Gastroesophageal sphincter (tissue), 4 donors: ENCODE measurements at regions not wholly inside any gene's neighbourhood (a gene's known extent, or its start where the extent isn't known, plus 50 kb on each side); places are given as distances from the start of the nearest gene placed in this dataset.
"Not testable (repeated sequence)": the region's sequence is repeated elsewhere in the genome, so short reads cannot be mapped to it uniquely, and the experiment has no call there.

Experiments
- ATAC-seq: fragments of 150-250 bp; one replicate; pipeline ENCODE4 v1.9.1; 2016; ENCODE audit warnings: mild to moderate bottlenecking, moderate library complexity
- H3K27ac ChIP-seq, 4 donors: fragments of 200-600 bp; sonication (generic) in 3 of 4; 1 replicate in 3 of 4; 2 replicates in 1 of 4; pipeline ENCODE4 v1.5.1; 2016 to 2019
- H3K27me3 ChIP-seq: fragments of 200-600 bp; sonication (generic); one replicate; pipeline ENCODE4 v1.5.1; 2019
- H3K36me3 ChIP-seq, 2 donors: fragments of 200-600 bp; sonication (generic); one replicate each; pipeline ENCODE4 v1.5.1; 2019; ENCODE audit warnings: control low read depth in 1 of 2
- H3K4me1 ChIP-seq, 3 donors: fragments of 200-600 bp; sonication (generic); 1 replicate in 2 of 3; 2 replicates in 1 of 3; pipeline ENCODE4 v1.5.1; 2016 to 2019; ENCODE audit warnings: control low read depth in 2 of 3
- H3K4me3 ChIP-seq, 2 donors: fragments of 200-600 bp; sonication (generic); one replicate each; pipeline ENCODE4 v1.5.1; 2019; ENCODE audit warnings: mild to moderate bottlenecking in 1 of 2, moderate library complexity in 1 of 2
- H3K9me3 ChIP-seq, 3 donors: fragments of 200-600 bp; sonication (generic); one replicate each; pipeline ENCODE4 v1.5.1; 2017 to 2019; ENCODE audit warnings: control low read depth in 2 of 3
- EP300 ChIP-seq: sonication (generic); formaldehyde crosslinking; IDR thresholded peaks from one replicate; pipeline ENCODE4 v1.6.1; 2017; ENCODE audit warnings: antibody characterized with exemption, mild to moderate bottlenecking
- POLR2A ChIP-seq, 2 donors: fragments of 450-650 bp; IDR thresholded peaks; one replicate each; pipeline ENCODE4 v1.6.1; 2017; ENCODE audit warnings: antibody characterized with exemption in 2 of 2, mild to moderate bottlenecking in 2 of 2, moderate library complexity in 1 of 2
- POLR2AphosphoS5 ChIP-seq: sonication (generic); formaldehyde crosslinking; IDR thresholded peaks from one replicate; pipeline ENCODE4 v1.6.1; 2017; ENCODE audit warnings: antibody characterized with exemption
- WGBS, 2 donors: methylation state at CpG; one replicate each; pipeline ENCODE4 v1.1.5; 2018; ENCODE audit warnings: low coverage in 1 of 2; 5-methylcytosine and 5-hydroxymethylcytosine counted together
- TF ChIP-seq, protein P1 (sequence below), 4 experiments: fragments of 200-600 bp in 2 of 4; fragments of 450-650 bp in 2 of 4; sonication (generic) in 1 of 4; IDR thresholded peaks; one replicate each; pipeline ENCODE4 v1.5.1; 2017 to 2019; ENCODE audit warnings: antibody characterized with exemption in 4 of 4, mild to moderate bottlenecking in 2 of 4, moderate library complexity in 2 of 4

DNA sequence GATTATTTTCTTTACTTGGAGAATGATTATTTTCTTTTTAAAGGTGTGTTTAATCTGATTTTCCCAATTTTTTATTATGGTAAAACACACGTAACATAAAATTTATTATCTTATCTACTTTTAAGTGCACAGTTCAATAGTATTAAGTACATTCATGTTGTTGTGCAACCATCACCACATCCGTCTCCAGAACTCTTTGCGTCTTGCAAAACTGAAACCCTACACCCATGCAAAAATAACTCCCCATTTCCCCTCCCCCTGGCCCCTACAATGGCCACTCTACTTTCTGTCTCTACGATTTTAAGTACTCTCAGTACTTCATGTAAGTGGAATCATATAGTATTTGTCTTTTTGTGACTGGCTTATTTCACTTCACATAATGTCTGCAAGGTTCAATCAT, 230.7 kb downstream of the SATB1 start:
- 75 to 81% methylated on average over 4 of the region's 4 CpGs for WGBS, 2 donors
- TF ChIP-seq EP300 (no peak), POLR2AphosphoS5 (no peak), POLR2A (IDR thresholded peaks at IDR 0.05) (no peak)
- TF ChIP-seq, protein P1, sequence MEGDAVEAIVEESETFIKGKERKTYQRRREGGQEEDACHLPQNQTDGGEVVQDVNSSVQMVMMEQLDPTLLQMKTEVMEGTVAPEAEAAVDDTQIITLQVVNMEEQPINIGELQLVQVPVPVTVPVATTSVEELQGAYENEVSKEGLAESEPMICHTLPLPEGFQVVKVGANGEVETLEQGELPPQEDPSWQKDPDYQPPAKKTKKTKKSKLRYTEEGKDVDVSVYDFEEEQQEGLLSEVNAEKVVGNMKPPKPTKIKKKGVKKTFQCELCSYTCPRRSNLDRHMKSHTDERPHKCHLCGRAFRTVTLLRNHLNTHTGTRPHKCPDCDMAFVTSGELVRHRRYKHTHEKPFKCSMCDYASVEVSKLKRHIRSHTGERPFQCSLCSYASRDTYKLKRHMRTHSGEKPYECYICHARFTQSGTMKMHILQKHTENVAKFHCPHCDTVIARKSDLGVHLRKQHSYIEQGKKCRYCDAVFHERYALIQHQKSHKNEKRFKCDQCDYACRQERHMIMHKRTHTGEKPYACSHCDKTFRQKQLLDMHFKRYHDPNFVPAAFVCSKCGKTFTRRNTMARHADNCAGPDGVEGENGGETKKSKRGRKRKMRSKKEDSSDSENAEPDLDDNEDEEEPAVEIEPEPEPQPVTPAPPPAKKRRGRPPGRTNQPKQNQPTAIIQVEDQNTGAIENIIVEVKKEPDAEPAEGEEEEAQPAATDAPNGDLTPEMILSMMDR (IDR thresholded peaks at IDR 0.05) = no peak
- no peak for ATAC-seq
- H3K27me3 ChIP-seq = no peaks in the 10 kb centered on the region
- H3K27ac ChIP-seq = no peak overlapping the region
- peaks cover 0 to 13% (median 0%) of the 10 kb centered on the region in 3 donors for H3K9me3 ChIP-seq
- no peaks in the 10 kb centered on the region for H3K4me1 ChIP-seq
- no peak overlapping the region for H3K4me3 ChIP-seq
- no peaks in the 10 kb centered on the region for H3K36me3 ChIP-seq

DNA sequence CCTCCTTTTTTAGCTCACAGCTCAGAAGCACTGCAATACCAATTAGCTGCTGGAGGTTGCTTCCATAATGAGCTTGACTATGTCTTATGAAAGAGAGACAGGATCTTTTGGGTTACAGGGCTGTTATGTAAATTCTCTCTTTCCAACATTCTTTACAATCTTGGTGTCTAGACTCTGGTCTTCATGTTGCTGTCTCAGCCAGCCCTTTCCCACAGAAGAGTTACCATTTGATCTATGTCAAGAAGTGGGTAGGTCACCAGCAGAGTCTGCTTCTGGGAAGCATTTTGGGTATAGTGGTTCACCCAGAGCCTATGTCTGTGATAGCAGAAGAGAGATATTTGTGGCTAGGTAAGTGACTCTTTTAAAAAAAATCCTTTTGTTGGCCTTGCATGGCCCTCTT, 234.5 kb downstream of the SATB1 start:
- H3K4me3 ChIP-seq = no peak overlapping the region
- no peak for ATAC-seq
- TF ChIP-seq POLR2AphosphoS5 = no peak
- TF ChIP-seq, protein P1 (IDR thresholded peaks at IDR 0.05) = no peak
- no peak for TF ChIP-seq POLR2A (IDR thresholded peaks at IDR 0.05)
- no peak for TF ChIP-seq EP300

DNA sequence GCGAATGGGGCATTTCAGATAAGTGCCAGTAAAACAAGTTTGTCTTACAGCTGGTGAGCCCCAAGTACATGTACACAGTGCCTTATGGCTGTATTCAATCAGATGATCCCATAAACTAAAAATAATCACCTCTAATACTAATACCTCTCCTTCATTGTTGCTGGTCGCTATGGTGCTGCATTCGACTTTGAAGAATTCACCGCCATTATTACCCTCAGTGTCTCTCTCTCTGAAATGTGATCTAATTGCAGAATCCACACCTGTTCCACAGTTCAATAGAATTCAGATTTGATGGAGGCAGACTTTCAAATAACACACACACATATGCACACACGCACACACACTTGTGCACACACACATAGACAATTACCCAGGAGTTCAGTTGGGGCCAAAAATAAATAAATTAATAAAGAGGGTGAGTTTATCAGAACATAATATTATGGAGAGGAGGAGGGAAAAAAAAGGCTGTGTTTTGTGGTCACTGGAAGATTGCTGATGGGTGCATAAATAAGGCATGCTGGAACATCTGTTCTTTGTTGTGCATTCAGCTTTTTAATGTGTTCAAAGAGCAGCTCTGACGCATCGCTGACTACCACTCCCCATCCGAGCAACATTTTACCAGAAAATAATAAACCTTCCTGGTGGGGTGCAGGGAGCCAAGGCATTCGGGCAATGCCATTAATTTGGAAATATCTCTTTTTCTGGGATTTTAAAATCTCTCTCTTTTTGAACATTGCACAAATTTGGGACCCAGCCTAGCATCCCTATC, 235.7 kb downstream of the SATB1 start:
- 79 to 90% methylated on average over 8 to 9 of the region's 9 CpGs for WGBS, 2 donors
- TF ChIP-seq POLR2AphosphoS5 (no peak), EP300 (no peak), POLR2A (IDR thresholded peaks at IDR 0.05) (no peak)
- TF ChIP-seq, protein P1 (IDR thresholded peaks at IDR 0.05) = no peak

More for the DNA sequence above, 234.5 kb downstream of the SATB1 start:
- Histone ChIP-seq H3K27me3 (no peaks in the 10 kb centered on the region), H3K36me3 (no peaks in the 10 kb centered on the region), H3K4me1 (no peaks in the 10 kb centered on the region), H3K9me3 (no peaks in the 10 kb centered on the region), H3K27ac (no peak overlapping the region)

DNA sequence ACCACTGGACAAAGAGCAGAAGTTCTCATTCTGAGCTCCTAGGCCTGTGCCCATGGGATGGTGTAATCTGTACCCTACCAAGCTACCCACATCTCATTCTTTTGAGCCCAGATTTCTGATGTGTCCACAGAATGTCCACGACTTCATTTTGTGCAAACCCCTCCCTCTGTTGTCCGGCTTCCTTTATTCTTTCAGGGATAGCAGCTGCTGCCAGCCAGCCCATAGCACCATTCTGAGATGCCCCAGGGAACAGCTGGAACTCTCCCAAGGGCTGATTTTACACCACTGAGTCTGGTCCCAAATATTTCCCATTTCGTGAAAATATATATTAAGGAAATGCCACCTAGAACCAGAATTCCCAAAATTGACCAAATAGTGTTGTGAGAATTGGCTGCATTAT, 236.6 kb downstream of the SATB1 start:
- Histone ChIP-seq H3K4me1 (no peaks in the 10 kb centered on the region), H3K9me3 (no peaks in the 10 kb centered on the region), H3K27me3 (no peaks in the 10 kb centered on the region), H3K36me3 (no peaks in the 10 kb centered on the region), H3K4me3 (no peak overlapping the region), H3K27ac (no peak overlapping the region)
- TF ChIP-seq, protein P1 (IDR thresholded peaks at IDR 0.05) = no peak
- TF ChIP-seq EP300 (no peak), POLR2AphosphoS5 (no peak), POLR2A (IDR thresholded peaks at IDR 0.05) (no peak)
- 71 to 91% methylated on average over 3 of the region's 3 CpGs for WGBS, 2 donors
- no peak for ATAC-seq

More for the DNA sequence above, 235.7 kb downstream of the SATB1 start:
- Histone ChIP-seq H3K4me1 (no peaks in the 10 kb centered on the region), H3K36me3 (no peaks in the 10 kb centered on the region), H3K27ac (no peak overlapping the region), H3K4me3 (no peak overlapping the region), H3K9me3 (no peaks in the 10 kb centered on the region), H3K27me3 (no peaks in the 10 kb centered on the region)
- no peak for ATAC-seq

DNA sequence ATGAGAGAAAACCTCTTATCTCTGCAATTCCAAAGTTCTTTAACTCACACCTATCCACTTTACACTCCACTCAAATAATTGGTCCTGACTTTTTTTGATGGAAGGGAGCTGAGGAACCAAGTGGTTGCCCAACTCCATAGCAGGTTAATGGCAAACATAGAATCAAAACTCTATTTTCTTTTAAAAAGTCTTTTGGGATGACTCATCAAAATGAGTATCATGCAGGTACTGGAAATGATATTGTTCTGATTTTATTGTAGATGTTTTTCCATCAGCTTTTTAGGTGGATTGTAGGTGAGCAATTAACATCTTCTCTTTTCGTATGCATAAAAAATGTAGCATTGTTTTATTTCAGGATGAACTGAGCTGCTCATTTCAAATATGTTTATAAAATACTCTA, 239.5 kb downstream of the SATB1 start:
- no peak for ATAC-seq
- Histone ChIP-seq H3K4me1 (no peaks in the 10 kb centered on the region), H3K27ac (no peak overlapping the region), H3K27me3 (no peaks in the 10 kb centered on the region), H3K9me3 (no peaks in the 10 kb centered on the region), H3K36me3 (no peaks in the 10 kb centered on the region), H3K4me3 (no peak overlapping the region)
- WGBS, 2 donors = 91 to 100% methylated on average over 1 of the region's 1 CpG
- TF ChIP-seq EP300 (no peak), POLR2AphosphoS5 (no peak), POLR2A (IDR thresholded peaks at IDR 0.05) (no peak)
- TF ChIP-seq, protein P1 (IDR thresholded peaks at IDR 0.05) = no peak

DNA sequence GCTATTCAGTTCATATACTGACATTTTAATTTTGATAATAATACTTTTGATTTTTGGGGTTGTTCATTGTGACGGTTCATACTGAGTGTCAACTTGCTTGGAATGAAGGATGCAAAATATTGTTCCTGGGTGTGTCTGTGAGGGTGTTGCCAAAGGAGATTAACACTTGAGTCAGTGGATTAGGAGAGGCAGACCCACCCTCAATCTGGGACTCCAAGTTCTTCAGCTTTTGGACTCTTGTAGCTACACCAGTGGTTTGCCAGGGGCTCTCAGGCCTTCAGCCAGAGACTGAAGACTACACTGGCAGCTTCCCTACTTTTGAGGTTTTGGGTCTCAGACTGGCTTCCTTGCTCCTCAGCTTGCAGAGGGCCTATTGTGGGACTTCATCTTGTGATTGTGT, 242.2 kb downstream of the SATB1 start:
- H3K4me1 ChIP-seq, H3K27me3 ChIP-seq, H3K9me3 ChIP-seq, H3K27ac ChIP-seq, H3K36me3 ChIP-seq, H3K4me3 ChIP-seq, ATAC-seq: not testable (repeated sequence)
- WGBS, 2 donors = 78 to 80% methylated on average over 1 of the region's 1 CpG
